GM21576 (cell line): ENCODE measurements at regions not wholly inside any gene's neighbourhood (a gene's known extent, or its start where the extent isn't known, plus 50 kb on each side); places are given as distances from the start of the nearest gene placed in this dataset.

Source experiments
- ATAC-seq: cut with Tn5 transposase; IDR thresholded peaks from one replicate; pipeline ENCODE4 v1.9.1; 2021; ENCODE audit warnings: mild to moderate bottlenecking, moderate library complexity; ENCODE audit not compliant: unreplicated experiment

DNA sequence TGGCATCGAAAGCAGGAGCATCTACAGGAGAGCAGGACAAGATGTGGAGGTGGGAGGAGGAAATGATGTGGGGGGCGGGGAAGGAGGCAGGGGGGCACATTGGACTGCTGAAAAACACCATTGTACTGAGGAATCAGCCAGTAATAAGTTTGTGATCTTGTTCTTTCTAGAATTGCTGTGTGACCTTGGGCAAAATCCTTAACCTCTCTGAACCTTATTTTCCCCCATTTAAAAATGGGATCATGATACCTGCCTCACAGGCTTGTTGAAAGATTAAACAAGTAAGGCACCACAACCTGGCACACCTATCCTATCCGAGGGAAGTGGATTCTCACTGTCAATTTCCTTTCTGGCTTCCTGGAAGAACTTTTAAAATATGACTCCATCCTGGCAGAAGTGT, 56.9 kb upstream of the ARRDC4 start:
- ATAC-seq = no peak

DNA sequence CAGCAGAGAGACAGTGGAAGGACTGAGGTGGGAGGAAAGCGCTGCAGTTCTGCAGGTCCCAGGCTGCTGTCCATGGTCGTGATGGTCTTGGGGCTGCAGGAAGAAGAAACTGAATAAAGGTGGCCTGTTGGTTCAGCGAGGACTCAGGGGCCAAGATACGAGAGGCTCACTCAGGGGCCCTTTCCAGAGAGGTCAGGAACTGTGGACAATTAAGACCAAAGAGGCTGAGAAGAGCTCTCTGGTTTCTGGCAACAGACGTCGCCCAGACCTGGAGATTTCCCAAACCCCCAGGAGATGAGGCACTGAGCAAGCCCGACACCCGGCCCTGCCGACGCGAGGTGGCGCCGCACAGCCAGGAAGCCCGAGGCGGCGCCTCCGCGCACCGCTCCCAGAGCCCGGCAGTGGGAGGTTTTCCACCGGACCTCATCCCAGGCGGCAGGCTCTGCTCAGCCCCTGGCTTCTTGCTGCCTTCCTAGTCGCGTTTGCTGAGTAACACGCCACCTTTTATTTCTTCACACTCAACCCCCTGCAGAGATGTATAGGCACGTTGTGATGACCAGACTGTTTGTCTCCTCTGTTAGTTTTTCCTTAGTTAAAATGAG, 56.4 kb upstream of the ARRDC4 start:
- no peak for ATAC-seq

DNA sequence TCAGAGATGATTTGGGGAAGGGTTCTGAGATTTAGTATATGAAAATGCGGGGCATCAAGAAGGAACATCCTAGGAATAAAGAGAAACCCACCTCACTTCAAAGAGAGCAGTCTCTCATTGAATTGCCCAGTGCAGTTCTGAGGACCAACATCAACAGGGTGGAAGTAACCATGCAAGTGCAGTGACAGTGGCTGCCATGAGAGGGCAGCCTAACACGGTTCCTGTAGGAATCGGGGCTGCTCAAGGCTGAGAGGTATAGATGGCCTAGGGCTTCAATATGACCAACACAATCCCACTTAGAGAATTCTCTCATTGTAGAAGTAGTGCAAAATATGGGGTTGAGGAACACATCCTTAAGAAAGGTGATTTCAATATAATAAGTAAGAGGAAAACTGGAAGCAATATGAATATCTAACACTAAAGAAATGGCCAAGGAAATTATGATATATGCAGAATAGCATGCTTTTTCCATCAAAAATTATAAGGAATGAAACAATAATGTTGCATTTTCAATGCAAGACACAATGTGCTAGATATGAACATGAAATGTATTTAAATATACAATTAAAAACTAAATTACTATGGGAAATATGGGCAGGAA, 51.1 kb upstream of the ARRDC4 start:
- peak; percentile 97 for ATAC-seq
